GM12875 (cell line): ENCODE measurements at regions not wholly inside any gene's neighbourhood (a gene's known extent, or its start where the extent isn't known, plus 50 kb on each side); places are given as distances from the start of the nearest gene placed in this dataset.

Experiments
- H3K4me3 ChIP-seq: one replicate; pipeline ENCODE4 v1.5.1; 2011; ENCODE audit warnings: low read depth, low read length, control low read depth
- TF ChIP-seq, protein P1 (sequence below): IDR thresholded peaks from 2 replicates; pipeline ENCODE4 v1.5.1; 2011; ENCODE audit warnings: low read depth, mild to moderate bottlenecking, control low read depth, inconsistent platforms, low read length, moderate library complexity, borderline replicate concordance; ENCODE audit not compliant: insufficient read depth

- no peak overlapping the region for H3K4me3 ChIP-seq
- TF ChIP-seq, protein P1, sequence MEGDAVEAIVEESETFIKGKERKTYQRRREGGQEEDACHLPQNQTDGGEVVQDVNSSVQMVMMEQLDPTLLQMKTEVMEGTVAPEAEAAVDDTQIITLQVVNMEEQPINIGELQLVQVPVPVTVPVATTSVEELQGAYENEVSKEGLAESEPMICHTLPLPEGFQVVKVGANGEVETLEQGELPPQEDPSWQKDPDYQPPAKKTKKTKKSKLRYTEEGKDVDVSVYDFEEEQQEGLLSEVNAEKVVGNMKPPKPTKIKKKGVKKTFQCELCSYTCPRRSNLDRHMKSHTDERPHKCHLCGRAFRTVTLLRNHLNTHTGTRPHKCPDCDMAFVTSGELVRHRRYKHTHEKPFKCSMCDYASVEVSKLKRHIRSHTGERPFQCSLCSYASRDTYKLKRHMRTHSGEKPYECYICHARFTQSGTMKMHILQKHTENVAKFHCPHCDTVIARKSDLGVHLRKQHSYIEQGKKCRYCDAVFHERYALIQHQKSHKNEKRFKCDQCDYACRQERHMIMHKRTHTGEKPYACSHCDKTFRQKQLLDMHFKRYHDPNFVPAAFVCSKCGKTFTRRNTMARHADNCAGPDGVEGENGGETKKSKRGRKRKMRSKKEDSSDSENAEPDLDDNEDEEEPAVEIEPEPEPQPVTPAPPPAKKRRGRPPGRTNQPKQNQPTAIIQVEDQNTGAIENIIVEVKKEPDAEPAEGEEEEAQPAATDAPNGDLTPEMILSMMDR, result no peak
These were observed 77.6 kb upstream of the PCDH18 start for GRCh38 chr4:137609718-137610430.

- TF ChIP-seq, protein P1, result no peak
- H3K4me3 ChIP-seq, result no peak overlapping the region
These were observed 75.8 kb upstream of the PCDH18 start for GRCh38 chr4:137608085-137608484.

GRCh38 chr4:137602436-137602835 is 70.1 kb upstream of the PCDH18 start:
- no peak overlapping the region for H3K4me3 ChIP-seq
- TF ChIP-seq, protein P1, result no peak

DNA sequence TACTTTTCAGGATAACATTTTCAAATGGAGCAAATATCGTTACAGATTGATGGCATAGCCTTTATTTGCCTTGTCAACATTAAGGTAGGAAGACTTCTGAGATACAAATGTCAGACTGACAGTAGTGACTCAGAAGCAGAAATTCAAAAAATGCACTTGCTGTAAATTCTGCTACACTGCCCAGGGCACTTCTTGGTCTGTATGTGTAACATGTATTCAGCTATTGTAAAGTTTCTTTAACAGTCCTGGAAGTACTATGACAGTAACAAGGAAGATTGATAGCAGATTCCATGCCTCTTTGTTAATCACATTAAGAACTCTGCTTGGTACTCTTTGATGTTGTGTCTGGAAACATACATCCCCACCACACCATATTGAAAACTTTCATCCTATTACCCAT is 69.6 kb upstream of the PCDH18 start:
- TF ChIP-seq, protein P1, result no peak
- no peak overlapping the region for H3K4me3 ChIP-seq

DNA sequence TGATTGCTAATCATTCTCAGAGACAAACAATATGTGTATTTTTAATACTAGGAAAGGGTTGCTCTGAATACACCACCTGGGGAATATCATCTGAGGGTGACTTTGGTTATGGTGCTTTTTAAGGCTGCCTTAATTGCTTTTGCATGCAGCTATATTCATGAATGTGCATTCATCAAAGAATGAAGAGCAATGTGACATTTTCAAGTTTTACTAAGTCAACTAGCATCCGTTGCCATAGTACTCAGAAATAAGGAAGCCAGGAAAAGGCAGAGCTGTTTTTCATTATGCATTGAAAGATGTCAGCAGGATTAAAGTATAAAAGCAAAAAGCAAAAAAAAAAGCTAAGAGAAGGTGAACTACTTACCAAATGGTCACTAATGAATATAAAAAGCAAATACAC is 67.4 kb upstream of the PCDH18 start:
- TF ChIP-seq, protein P1, result no peak
- no peak overlapping the region for H3K4me3 ChIP-seq

DNA sequence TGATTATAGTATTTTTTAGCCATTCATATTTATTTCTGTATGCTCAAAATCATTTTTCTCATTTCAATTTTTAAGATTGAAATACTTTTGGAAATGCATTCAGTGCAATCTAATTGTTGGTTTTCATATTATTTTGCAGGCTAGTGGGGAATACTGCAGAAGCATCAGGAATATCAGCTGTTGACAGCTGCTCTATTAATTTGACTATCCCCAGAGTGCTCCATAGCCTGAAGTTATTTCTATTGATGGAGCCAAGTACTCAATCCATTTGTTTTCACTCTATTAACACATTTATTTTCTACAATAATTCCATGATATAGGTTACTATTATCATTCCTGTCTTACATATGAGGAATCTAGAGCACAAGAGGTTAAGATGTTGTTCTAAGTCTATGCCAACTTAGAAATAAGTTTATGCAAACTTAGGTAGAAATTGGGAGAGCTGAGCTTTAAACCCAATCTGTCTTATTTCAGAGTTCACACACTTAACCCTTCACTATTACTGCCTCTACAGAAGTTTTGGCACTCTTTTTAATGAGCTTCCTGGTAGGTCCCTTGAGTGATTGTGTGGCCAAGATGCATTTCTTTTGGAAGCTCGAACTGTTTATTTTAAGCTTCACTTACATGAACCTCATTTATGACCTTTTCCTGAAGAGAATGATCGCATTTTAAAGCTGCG is 65.6 kb upstream of the PCDH18 start:
- TF ChIP-seq, protein P1, result no peak
- no peak overlapping the region for H3K4me3 ChIP-seq

GRCh38 chr4:137587796-137588195 is 55.5 kb upstream of the PCDH18 start:
- TF ChIP-seq, protein P1, result no peak
- H3K4me3 ChIP-seq, result no peak overlapping the region
